Fibroblast of peridontal ligament (primary cell): ENCODE measurements at regions not wholly inside any gene's neighbourhood (a gene's known extent, or its start where the extent isn't known, plus 50 kb on each side); places are given as distances from the start of the nearest gene placed in this dataset.
"Not testable (repeated sequence)": the region's sequence is repeated elsewhere in the genome, so short reads cannot be mapped to it uniquely, and the experiment has no call there.

Experiments used
- DNase-seq: peaks from one replicate; pipeline ENCODE4 v3.0.0-alpha.2; 2010; ENCODE audit errors: extremely low read depth

DNA sequence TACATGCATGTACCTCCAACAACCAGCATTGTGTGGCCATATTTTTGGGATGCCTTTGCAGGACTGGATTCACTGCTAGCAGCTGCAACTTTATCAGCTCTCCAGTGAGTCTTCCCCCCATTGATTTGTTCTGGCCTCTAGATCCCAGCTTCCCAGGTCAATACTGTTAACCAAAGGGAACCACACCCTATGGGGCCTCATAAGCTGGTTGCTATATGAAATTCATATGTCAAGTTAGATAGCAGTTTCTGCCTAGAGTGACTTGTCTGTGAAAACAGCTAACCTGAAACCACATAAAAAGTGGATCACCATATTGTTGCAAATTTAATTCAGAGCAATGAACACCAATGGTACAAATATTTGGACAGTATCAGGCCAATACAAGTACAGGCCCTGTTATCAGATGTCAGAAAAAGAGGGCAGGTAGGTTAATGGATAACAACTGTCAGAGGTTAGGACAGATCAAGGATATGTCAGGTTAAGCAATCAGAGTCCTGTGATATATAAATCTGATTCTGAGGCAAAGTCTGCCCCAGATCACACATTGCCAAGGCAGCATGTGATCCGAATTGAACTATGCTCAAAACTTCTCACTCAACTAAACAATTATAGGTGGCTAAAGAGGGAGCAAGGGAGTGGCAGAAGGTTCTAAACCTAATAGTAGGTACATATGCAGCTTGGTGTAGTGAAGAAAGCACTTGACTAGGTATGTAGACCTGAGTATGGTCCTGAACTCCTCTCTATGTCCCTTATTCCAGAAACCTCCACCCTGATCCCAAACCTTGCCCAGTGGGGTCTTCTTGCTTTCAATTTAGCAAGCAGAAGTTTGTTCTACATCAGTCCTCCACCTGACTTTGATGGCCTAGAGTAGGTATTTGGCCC lies 94.7 kb upstream of the FOXN2 start:
- no peak for DNase-seq

DNA sequence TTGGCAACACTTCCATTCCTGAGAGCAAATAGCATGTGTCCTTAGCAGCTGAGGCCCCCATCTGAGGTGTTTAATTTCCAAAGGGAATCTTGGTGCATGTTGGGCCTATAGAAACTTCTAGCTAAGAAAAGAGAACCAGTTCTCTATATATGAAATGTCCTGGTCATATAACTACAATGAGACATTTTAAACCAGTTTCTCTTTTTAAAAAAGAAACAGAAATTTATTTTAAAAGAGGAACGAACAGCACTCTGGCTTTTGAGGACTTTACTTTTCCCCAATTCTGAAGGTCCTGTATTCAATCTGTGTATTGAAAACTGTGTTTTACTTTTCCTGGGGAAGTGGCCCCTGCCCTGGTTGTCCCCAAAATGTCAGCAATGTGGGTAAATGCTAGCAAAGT lies 94.0 kb upstream of the FOXN2 start:
- DNase-seq: no peak

DNA sequence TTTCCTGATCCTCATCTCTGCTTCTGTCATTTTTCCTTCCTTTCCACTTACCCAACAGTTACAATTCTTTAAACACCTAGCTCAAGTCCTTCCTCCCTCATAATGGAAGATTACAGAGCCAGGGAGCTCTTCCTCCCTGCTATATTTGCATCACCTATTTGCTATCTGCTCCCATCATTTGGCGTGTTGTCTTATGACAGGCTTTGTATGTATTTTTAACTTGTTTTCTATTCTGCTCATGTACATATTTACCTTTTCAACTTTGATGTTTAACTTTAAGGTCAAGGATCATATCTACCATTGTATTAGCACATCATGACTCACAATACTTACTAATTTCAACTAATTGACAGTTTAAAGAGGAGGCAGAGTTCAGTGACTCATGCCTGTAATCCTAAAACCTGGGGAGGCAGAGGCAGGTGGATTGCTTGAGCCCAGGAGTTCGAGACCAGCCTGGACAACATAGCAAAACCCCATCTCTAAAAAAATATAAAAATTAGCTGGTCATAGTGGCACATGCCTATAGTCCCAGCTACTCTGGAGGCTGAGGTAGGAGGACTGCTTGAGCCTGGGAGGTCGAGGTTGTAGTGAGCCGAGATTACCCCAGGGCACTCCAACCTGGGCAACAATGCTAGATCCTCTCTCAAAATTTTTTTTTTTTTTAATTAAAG lies 92.5 kb upstream of the FOXN2 start:
- no peak for DNase-seq

DNA sequence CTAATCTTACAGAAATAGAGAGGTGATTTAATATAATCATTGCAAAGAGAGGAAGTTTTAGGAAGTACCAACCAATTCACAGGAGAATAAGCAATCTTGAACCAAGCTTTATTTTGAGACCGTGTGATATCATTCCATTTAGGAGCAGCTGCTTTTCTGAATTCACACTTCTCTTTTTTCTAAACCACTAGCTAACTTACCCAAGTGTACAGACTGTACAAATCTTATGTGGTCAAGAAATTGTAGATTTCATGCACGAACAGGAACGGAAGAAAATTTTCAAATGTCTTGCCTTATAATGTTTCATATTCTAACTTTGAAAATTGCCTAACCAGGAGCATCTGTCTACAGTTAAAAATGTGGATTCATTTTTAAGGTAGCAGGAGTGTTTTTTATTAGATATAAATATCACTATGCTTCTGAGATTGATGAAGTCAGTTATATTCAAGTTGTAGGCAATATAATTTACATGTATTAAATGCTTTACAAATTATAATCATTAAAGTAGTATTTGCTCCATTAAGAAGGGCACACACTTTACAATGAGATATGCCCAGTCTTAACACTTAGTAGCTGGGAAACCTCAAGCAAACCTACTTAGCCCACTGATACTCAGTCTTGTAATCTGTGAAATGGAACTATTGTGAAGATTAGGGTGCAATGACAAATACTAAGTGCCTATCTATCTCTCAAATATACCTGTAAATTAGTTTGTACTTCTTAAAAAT lies 86.7 kb upstream of the FOXN2 start:
- no peak for DNase-seq

DNA sequence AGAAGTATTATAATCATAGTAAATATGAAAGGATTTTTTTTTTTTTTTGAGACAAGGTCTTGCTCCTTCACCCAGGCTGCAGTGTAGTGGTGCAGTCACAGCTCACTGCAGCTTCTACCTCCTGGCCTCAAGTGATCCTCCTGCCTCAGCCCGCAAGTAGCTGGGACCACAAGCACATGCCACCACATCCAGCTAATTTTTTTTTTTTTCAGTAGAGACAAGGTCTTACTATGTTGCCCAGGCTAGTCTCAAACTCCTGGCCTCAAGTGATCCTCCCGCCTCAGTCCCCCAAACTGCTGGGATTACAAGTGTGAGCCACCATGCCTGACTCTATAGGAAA lies 86.2 kb upstream of the FOXN2 start:
- no peak for DNase-seq

DNA sequence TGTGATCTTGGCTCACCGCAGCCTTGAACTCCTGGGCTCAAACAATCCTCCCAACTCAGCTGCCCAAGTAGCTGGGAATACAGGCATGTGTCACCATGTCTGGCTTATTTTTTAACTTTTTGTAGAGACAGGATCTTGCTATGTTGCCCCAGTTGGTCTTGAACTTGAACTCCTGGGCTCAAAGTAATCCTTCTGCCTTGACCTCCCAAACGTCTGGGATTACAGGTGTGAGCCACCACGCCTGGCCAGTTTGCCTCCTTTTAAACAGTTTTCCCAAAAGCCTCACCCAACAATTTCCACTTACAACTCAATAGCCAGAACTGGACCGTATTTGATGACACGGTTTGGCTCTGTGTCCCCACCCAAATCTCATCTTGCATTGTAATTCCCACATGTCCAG lies 85.4 kb upstream of the FOXN2 start:
- DNase-seq: no peak

DNA sequence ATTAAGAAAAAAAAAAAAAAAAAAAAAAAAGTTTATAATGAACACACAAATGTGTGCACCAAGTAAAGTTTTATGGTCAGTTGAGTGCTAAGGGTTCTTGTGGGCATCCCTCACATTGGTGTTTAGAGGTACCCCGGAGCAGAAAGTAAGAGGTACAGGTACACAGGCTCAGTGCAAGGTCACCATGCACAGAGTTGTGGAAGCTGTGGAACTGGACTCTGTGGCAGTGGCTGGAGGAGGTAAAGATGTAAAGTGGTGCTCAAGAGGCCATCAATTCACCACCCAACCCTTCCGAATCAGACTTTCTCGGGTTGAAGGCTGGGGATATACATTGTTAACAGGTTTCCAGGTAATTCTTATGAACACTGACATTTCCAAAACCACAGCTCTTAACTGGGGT lies 83.6 kb upstream of the FOXN2 start:
- no peak for DNase-seq

DNA sequence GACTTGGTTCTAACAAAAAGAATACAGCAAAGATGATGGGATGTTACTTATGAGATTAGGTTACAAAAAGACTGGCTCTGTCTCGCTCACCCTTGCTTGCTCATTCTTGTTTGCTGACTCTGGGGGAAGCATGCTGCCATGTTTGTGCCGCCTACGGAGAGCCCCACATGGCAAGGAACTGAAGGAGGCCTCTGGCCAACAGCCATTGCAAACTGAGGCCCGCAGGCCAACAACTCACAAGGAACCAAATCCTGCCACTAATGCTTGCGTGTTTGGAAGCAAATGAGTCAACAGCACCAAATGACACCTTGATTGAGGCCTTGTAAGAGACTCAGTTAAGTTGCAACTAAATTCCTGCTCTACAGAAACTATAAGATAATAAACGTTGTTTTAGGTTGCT lies 82.1 kb upstream of the FOXN2 start:
- no peak for DNase-seq

DNA sequence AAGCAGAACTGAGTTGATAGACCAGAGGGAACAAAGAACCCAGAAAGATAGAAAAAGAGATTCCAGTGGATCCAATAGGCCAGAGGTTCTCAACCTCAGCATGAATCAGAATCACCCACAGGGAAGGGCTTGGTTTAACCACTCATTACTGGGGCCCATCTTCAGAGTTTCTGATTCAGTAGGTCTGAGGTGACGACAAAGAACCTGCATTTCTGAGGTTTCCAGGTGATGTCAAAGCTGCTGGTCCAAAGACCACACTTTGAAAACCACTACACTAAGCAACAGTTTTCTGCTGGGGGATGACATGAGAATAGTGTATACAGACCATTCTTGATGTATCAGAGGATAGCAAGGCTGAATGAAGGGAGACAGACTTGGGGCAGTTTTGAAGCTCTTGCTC lies 81.5 kb upstream of the FOXN2 start:
- no peak for DNase-seq

DNA sequence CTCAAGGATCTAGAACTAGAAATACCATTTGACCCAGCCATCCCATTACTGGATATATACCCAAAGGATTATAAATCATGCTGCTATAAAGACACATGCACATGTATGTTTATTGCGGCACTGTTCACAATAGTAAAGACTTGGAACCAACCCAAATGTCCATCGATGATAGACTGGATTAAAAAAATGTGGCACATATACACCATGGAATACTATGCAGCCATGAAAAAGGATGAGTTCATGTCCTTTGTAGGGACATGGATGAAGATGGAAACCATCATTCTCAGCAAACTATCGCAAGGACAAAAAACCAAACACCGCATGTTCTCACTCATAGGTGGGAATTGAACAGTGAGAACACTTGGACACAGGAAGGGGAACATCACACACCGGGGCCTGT lies 80.7 kb upstream of the FOXN2 start:
- not testable (repeated sequence) for DNase-seq

DNA sequence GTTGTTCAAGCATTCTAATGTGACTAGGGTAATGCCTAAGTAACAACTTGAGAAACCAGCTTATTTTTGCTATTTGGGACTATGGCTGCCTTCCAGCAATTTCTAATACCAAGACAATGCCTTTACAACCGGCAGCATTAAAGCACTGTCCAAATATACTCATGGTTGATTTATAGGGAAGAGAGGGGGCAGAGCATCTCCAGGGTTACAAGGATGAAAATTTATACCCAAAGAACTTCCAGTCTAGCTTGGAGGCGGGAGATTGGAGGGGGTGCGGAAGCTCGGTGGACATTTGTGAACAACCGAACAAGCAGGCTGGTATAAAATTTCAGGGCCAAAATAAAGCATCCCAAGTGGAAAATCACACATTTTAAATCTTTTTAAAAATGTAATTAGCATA lies 79.4 kb upstream of the FOXN2 start:
- no peak for DNase-seq

DNA sequence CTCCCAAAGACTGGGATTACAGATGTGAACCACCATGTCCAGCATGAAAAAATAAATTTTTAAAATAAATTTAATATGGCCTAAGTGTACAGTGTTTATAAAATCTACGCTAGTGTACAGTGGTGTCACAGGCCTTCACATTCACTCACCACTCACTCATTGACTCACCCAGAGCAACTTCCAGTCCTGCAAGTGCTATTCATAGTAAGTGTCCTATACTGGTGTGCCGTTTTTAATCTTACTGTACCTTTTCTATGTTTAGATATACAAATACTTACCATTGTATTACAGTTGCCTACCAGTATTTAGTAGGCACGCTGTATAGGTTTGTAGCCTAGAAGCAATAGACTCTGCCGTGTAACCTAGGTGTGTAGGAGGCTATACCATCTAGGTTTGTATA lies 76.1 kb upstream of the FOXN2 start:
- DNase-seq: no peak

DNA sequence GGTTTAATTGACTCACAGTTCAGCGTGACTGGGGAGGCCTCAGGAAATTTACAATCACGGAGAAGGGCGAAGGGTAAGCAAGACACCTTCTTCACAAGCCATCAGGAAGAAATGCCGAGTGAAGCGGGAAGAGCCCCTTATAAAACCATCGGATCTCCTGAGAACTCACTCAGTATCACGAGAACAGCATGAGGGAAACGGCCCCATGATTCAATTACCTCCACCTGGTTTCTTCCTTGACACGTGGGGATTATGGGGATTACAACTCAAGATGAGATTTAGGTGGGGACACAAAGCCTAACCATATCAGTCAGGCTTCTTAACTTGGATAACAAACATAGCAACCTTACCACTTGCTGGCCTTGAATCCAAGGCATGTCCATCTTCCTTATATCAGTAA lies 73.6 kb upstream of the FOXN2 start:
- no peak for DNase-seq

DNA sequence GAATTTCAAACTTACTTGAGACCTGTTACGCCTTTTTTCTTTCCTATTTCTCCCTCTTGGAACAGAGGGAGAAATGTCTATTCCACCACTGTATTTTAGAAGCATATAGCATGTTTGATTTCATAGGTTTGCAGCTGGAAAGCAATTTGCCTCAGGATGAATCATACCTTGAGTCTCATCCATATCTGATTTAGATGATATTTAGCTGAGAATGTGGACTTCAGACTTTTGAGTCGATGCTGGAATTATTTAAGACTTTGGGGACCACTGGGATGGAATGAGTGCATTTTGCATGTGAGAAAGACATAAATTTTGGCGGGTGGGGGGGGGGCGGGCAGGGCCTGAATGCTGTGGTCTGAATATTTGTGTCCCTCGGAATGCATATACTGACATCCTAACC lies 67.3 kb upstream of the FOXN2 start:
- DNase-seq: peak; percentile 12

DNA sequence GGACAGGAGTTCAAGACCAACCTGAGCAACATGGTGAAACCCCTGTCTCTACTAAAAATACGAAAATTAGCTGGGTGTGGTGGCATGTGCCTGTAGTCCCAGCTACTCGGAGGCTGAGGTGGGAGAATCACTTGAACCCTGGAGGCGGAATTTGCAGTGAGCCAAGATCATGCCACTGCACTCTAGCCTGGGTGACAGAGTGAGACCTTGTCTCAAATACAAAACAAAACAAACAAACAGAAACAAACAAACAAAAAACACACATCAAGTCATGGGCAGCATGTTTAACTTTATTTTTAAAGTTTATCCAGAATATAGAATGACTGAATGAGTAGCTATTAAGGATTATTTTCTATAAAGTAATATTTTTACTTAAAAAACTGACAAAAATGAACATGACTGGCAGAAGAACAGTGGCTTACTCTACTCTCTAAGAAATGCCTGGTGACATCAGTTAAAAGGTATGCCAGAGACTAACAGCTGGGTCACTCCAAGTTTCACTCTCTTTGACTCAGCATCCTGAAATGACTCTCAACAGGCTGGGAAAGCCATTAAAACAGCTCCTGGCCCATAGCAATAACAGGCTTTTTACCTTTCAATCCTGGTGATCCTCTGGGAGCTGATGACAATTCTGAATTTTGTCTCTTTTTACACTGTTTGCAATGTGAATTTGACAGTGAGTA lies 66.1 kb upstream of the FOXN2 start:
- DNase-seq: peak; percentile 92

DNA sequence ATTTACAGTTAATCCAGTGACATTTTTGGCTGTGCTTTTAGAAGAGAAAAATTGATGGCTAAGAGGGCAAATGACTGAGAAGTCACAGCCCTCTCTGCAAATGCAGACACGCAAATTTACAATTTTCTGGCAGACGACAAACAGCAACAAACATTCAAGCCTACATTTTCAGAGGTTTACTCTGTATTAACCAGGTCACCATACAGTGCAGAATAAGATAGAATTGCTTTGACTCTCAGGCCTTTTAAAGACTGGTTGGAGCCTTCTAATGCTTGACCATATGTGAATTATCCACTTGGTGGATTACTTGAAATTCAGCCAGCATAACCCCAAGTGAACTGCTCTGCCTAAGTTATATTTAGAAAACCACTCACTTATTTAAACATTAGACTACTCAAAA lies 65.5 kb upstream of the FOXN2 start:
- DNase-seq: peak; percentile 85

DNA sequence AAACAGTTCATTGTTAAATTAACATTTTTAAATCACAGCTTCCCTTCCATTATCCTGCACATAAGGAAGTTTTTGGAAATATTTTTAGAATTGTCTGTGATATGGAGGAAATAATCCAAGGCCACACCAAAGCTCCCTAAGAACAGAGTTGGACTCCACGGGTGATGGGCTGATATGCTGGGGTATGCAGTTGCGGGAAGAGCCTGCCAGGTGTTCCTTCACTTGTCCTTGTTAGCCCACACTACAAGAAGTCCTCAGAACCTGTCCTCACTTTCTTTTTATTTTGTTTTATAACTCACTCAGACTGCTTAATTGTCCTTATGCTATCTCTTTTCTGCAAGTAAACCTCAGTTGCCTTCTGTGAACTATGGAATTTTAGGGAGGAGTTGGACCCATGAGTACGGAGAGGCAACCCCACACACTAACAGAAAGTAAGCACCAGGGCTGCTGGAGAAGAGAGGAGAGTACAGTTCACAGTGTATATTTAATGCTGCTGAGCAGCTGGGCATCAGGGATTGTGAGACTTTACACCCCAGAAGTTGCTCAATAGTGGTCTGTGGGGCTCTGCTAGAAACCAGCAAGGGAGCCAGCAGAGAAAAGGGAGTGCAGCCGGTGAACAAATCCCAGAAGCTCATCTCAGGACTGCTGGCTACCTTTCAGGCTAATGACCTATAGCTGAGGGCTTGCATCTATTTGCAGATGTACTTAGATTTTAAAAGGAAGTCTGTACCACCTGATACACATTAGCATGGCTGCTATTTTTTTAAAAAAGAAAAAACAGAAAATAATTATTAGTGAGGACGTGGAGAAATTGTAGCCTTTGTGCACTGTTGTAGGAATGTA lies 64.6 kb upstream of the FOXN2 start:
- DNase-seq: peak; percentile 75

DNA sequence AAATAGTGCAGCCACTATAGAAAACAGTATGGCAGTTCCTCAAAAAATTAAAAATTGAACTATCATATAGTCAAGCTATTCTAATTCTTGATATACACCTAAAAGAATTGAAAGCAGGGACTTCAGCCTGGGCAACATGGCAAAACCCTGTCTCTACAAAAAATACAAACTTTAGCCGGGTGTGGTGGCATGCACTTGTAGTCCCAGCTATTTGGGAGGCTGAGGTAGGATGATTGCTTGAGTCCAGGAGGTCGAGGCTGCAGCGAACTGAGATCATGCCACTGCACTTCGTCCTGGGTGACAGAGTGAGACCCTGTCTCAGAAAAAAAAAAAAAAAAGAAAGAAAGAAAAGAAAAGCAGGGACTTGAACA lies 64.0 kb upstream of the FOXN2 start:
- no peak for DNase-seq

DNA sequence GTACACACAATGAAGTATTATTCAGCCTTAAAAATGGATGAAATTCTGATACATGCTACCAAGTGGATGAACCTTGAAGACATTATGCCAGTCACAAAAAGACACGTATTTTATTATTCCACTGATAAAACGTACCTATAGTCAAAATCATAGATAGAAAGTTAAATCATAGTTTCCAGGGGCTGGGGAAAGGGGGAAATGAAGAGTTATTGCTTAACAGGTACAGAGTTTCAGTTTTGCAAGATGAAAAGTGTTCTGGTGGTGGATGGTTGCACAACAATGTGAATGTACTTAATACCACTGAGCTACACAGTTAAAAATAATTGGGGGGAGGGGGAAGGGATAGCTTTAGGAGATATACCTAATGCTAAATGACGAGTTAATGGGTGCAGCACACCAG lies 63.5 kb upstream of the FOXN2 start:
- peak; percentile 14 for DNase-seq

DNA sequence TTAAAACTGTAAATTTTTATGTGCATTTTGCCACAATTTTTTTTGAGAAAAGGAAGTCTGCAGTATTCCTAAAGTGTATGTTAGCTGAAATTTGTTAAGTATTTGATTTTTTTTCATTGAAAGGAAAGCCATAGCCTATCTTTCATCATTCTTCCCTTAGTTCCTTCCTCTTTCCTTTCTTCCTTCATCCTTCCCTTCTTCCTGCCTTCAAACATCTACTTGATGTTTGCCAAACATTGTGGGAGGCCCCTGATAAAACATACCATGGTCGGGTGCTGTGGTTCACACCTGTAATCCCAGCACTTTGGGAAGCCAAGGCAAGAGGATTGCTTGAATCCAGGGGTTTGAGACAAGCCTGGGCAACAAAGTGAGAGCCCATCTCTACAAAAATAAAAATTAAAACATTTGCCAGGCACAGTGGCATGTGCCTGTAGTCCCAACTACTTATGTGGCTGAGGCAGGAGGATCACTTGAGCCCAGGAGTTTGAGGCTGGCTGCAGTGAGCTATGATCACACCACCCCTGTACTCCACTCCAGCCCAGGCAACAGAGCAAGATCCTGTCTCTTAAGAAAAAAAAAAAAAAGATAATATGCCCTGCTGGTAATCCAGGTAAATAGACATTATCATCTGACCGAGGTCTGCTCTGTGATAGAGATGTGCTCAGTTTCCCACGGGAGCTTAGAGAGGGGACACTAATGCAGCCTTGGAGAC lies 62.9 kb upstream of the FOXN2 start:
- no peak for DNase-seq

DNA sequence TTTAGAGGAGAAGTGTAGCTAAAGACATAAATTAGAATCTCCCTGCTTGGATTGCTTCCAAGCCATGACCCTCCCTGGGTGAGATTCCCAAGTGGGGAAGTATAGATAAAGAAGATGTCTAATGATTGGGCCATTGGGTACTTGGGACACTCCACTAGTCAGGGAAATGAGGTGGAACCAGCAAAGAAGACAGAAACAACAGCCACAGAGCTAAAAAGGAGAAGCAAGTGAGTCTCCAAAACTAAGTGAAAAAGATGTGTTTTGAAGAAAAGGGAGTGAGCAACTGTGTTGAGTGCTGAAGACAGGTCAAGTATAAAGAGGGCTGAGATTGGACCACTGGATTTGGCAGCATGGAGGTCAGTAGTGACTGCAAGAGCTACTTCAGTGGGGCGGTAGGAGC lies 61.2 kb upstream of the FOXN2 start:
- DNase-seq: no peak
